Panc1 (cell line): ENCODE measurements at regions not wholly inside any gene's neighbourhood (a gene's known extent, or its start where the extent isn't known, plus 50 kb on each side); places are given as distances from the start of the nearest gene placed in this dataset.

ENCODE experiments used
- ATAC-seq: fragments of 200-7000 bp; cut with Tn5 transposase; 2 replicates; pipeline ENCODE4 v1.9.1; 2020; ENCODE audit warnings: mild to moderate bottlenecking, moderate library complexity
- BruUV-seq: library from RNA; stranded (reverse); fragments of 400-500 nt; replicated peaks from 2 replicates; lab custom pipeline; 2021; lab: Mats Ljungman, UMichigan
- CTCF ChIA-PET: fragments of 300-600 bp; sonication (Branson Sonifier 250); formaldehyde crosslinking; loops from one replicate; lab custom pipeline; 2022; ENCODE audit warnings: antibody characterized with exemption; lab: Charles Lee
- POLR2A ChIA-PET: fragments of 300-600 bp; sonication (Branson Sonifier 250); formaldehyde crosslinking; loops from one replicate; lab custom pipeline; 2022; ENCODE audit warnings: antibody characterized with exemption; lab: Charles Lee
- DNase-seq: peaks from one replicate; pipeline ENCODE4 v3.0.0-alpha.2; 2010; ENCODE audit warnings: low read depth, low spot score
- H3K27ac ChIP-seq: 2 replicates; pipeline ENCODE4 v1.5.1; 2011; ENCODE audit warnings: mild to moderate bottlenecking, low read length, inconsistent platforms
- H3K27me3 ChIP-seq: fragments of 200-500 bp; sonication (Bioruptor generic); 2 replicates; pipeline ENCODE4 v1.6.0; 2014; ENCODE audit warnings: low read length, inconsistent platforms; ENCODE audit not compliant: control insufficient read depth, insufficient read depth
- H3K36me3 ChIP-seq: fragments of 200-500 bp; sonication (Bioruptor generic); 2 replicates; pipeline ENCODE4 v1.5.1; 2014; ENCODE audit warnings: inconsistent platforms, mild to moderate bottlenecking, low read length, moderate library complexity; ENCODE audit not compliant: control insufficient read depth, insufficient read depth
- H3K4me1 ChIP-seq: 2 replicates; pipeline ENCODE4 v1.5.1; 2011; ENCODE audit warnings: inconsistent platforms, mild to moderate bottlenecking, low read length, moderate library complexity; ENCODE audit not compliant: control insufficient read depth, insufficient read depth
- H3K4me3 ChIP-seq, 2 experiments: 2 replicates each; pipeline ENCODE4 v1.5.1; 2011 to 2012; ENCODE audit warnings: low read depth in 2 of 2, low read length in 2 of 2, mild to moderate bottlenecking in 2 of 2, inconsistent platforms in 1 of 2, moderate library complexity in 1 of 2
- H3K9me3 ChIP-seq: fragments of 200-500 bp; sonication (Bioruptor generic); 2 replicates; pipeline ENCODE4 v1.5.1; 2014; ENCODE audit warnings: low read depth, mild to moderate bottlenecking, inconsistent platforms, low read length, moderate library complexity; ENCODE audit not compliant: control insufficient read depth, insufficient read depth
- POLR2AphosphoS5 ChIP-seq: IDR thresholded peaks from 2 replicates; pipeline ENCODE4 v1.6.1; 2012; ENCODE audit warnings: mild to moderate bottlenecking, low read depth, low read length, moderate library complexity
- SIN3A ChIP-seq: IDR thresholded peaks from 2 replicates; pipeline ENCODE4 v1.6.1; 2012; ENCODE audit warnings: low read depth, mild to moderate bottlenecking, low read length, moderate library complexity, borderline replicate concordance; ENCODE audit not compliant: insufficient read depth
- TCF7L2 ChIP-seq: IDR thresholded peaks from 2 replicates; pipeline ENCODE4 v1.6.1; 2011; ENCODE audit warnings: mild to moderate bottlenecking, low read depth, low read length, inconsistent platforms
- in situ Hi-C: cut with HindIII; loops from 2 replicates; pipeline ENCODE4 v1.10.0; 2016; ENCODE audit warnings: low sequenced_read_pairs, low pct_unique_long_range_greater_than_20kb
- intact Hi-C: fragments of 100-400 bp; cut with micrococcal nuclease; formaldehyde crosslinking; loops from one replicate; pipeline ENCODE4 v1.10.0; 2022; ENCODE audit not compliant: unreplicated experiment
- TF ChIP-seq, protein P1 (sequence below): fragments of 450-650 bp; IDR thresholded peaks from 2 replicates; pipeline ENCODE4 v1.5.1; 2017; ENCODE audit warnings: mild to moderate bottlenecking
- TF ChIP-seq, protein P2 (sequence below), 2 experiments: IDR thresholded peaks; 2 replicates each; pipeline ENCODE4 v1.6.1; 2011 to 2012; ENCODE audit warnings: low read depth in 2 of 2, control low read depth in 1 of 2, low read length in 1 of 2, mild to moderate bottlenecking in 1 of 2, moderate library complexity in 1 of 2; ENCODE audit not compliant: insufficient read depth in 1 of 2

DNA sequence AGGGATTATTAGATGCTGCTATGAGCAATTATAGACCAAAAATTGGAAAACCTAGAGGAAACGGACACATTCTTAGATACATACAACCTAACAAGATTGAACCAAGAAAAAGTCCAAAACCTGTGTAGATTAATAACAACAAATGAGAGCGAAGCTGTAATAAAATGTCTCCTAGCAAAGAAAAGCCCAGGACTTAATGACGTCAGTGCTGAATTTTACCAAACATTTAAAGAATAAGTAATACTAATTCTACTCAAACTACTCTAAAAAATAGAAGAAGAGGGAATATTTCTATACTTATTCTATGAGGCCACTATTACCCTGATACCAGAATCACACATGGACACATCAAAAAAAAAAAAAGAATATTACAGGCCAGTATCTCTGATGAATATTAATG lies 309.5 kb upstream of the ANO5 start:
- no TSS peak for BruUV-seq
- ChIA-PET POLR2A (no interaction called here), CTCF (no interaction called here)
- no peak overlapping the region for H3K27ac ChIP-seq
- no peak for DNase-seq
- intact Hi-C loops, result no loop called here
- in situ Hi-C loops, result no loop called here
- TF ChIP-seq, protein P1, sequence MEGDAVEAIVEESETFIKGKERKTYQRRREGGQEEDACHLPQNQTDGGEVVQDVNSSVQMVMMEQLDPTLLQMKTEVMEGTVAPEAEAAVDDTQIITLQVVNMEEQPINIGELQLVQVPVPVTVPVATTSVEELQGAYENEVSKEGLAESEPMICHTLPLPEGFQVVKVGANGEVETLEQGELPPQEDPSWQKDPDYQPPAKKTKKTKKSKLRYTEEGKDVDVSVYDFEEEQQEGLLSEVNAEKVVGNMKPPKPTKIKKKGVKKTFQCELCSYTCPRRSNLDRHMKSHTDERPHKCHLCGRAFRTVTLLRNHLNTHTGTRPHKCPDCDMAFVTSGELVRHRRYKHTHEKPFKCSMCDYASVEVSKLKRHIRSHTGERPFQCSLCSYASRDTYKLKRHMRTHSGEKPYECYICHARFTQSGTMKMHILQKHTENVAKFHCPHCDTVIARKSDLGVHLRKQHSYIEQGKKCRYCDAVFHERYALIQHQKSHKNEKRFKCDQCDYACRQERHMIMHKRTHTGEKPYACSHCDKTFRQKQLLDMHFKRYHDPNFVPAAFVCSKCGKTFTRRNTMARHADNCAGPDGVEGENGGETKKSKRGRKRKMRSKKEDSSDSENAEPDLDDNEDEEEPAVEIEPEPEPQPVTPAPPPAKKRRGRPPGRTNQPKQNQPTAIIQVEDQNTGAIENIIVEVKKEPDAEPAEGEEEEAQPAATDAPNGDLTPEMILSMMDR, result no peak
- TF ChIP-seq POLR2AphosphoS5 (no peak), TCF7L2 (no peak), SIN3A (no peak)
- TF ChIP-seq, protein P2, sequence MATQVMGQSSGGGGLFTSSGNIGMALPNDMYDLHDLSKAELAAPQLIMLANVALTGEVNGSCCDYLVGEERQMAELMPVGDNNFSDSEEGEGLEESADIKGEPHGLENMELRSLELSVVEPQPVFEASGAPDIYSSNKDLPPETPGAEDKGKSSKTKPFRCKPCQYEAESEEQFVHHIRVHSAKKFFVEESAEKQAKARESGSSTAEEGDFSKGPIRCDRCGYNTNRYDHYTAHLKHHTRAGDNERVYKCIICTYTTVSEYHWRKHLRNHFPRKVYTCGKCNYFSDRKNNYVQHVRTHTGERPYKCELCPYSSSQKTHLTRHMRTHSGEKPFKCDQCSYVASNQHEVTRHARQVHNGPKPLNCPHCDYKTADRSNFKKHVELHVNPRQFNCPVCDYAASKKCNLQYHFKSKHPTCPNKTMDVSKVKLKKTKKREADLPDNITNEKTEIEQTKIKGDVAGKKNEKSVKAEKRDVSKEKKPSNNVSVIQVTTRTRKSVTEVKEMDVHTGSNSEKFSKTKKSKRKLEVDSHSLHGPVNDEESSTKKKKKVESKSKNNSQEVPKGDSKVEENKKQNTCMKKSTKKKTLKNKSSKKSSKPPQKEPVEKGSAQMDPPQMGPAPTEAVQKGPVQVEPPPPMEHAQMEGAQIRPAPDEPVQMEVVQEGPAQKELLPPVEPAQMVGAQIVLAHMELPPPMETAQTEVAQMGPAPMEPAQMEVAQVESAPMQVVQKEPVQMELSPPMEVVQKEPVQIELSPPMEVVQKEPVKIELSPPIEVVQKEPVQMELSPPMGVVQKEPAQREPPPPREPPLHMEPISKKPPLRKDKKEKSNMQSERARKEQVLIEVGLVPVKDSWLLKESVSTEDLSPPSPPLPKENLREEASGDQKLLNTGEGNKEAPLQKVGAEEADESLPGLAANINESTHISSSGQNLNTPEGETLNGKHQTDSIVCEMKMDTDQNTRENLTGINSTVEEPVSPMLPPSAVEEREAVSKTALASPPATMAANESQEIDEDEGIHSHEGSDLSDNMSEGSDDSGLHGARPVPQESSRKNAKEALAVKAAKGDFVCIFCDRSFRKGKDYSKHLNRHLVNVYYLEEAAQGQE (IDR thresholded peaks at IDR 0.05; ENCODE audit: insufficient read depth in 1 of 2, low read depth in 2 of 2, low read length in 1 of 2), result no peak
- no peaks in the 10 kb centered on the region for H3K36me3 ChIP-seq
- H3K4me3 ChIP-seq, result no peak overlapping the region
- no peaks in the 10 kb centered on the region for H3K9me3 ChIP-seq
- H3K27me3 ChIP-seq, result no peaks in the 10 kb centered on the region
- no peak for ATAC-seq
- no peaks in the 10 kb centered on the region for H3K4me1 ChIP-seq

DNA sequence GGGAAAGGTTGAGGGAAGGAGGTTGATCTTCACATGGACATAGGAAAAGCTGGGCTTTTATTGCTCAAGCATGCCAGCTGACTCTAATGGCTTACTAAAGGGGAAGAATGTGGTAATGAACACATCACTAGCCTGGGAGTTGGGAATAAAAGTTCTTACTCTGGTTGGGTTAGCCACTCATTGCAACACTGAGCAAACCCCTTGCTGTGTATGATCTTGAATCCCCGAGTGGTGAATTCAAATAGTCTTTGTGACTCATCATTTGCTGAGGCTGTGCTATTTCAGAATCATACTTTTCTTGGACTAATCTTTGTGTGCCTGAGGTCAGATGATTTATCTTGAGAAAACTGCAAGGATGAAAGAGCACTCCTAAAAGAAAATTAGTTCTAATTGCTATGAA lies 304.1 kb upstream of the ANO5 start:
- no TSS peak for BruUV-seq
- CTCF ChIA-PET, result no interaction called here
- POLR2A ChIA-PET, result no interaction called here

More for the DNA sequence above, 304.1 kb upstream of the ANO5 start:
- Histone ChIP-seq H3K36me3 (no peaks in the 10 kb centered on the region), H3K4me1 (no peaks in the 10 kb centered on the region), H3K9me3 (no peaks in the 10 kb centered on the region), H3K27ac (no peak overlapping the region), H3K4me3 (no peak overlapping the region), H3K27me3 (no peaks in the 10 kb centered on the region)
- no peak for DNase-seq
- in situ Hi-C loops, result no loop called here
- intact Hi-C loops, result no loop called here
- no peak for ATAC-seq
- TF ChIP-seq POLR2AphosphoS5 (no peak), SIN3A (no peak), TCF7L2 (no peak)
- TF ChIP-seq, protein P1, result no peak
- TF ChIP-seq, protein P2 (IDR thresholded peaks at IDR 0.05; ENCODE audit: insufficient read depth in 1 of 2, low read depth in 2 of 2, low read length in 1 of 2), result no peak
